ENCODE measurements at regions not wholly inside any gene's neighbourhood (a gene's known extent, or its start where the extent isn't known, plus 50 kb on each side); places are given as distances from the start of the nearest gene placed in this dataset.

- H3K4me3 Mint-ChIP-seq = no peak overlapping the region
- no peak overlapping the region for H3K9ac ChIP-seq (ENCODE audit: low read length)
- 83% methylated on average over 4 of the region's 4 CpGs for WGBS (ENCODE audit: insufficient coverage)
Observed at GRCh38 chr11:90795746-90796145, 572.9 kb upstream of the CHORDC1 start.

GRCh38 chr11:90788961-90789360, 566.1 kb upstream of the CHORDC1 start:
- Histone ChIP-seq H3K36me3 (replicated peaks in 1 of 2; ENCODE audit: control extremely low read depth in 1 of 2, control insufficient read depth in 1 of 2, extremely low read depth in 1 of 2, insufficient read depth in 2 of 2, low read length in 1 of 2) (no peaks in the 10 kb centered on the region), H3K27me3 (replicated peaks in 1 of 4; ENCODE audit: control extremely low read depth in 1 of 4, control insufficient read depth in 3 of 4, insufficient read depth in 4 of 4, low read length in 3 of 4) (no peaks in the 10 kb centered on the region), H3K4me1 (ENCODE audit: control insufficient read depth in 2 of 2, insufficient read depth in 2 of 2, low read length in 2 of 2) (no peaks in the 10 kb centered on the region), H3K4me3 (ENCODE audit: control extremely low read depth in 1 of 5, extremely low read depth in 1 of 5, insufficient read depth in 1 of 5, low read depth in 2 of 5, low read length in 4 of 5) (no peak overlapping the region), H3K9ac (ENCODE audit: low read length) (no peak overlapping the region), H3K4me2 (replicated peaks; ENCODE audit: low read depth, low read length, poor library complexity, severe bottlenecking) (no peak overlapping the region), H3K27ac (ENCODE audit: low read length in 2 of 2) (no peak overlapping the region), H3K9me3 (ENCODE audit: control extremely low read depth in 1 of 3, control insufficient read depth in 2 of 3, insufficient read depth in 1 of 3, low read length in 2 of 3) (peaks cover 0 to 4% (median 2%) of the 10 kb centered on the region in 3 donors), H3K79me2 (ENCODE audit: control insufficient read depth, insufficient read depth, low read length) (no peaks in the 10 kb centered on the region), H4K20me1 (ENCODE audit: control insufficient read depth, insufficient read depth, low read length, poor library complexity, severe bottlenecking) (no peaks in the 10 kb centered on the region), H2AFZ (ENCODE audit: insufficient read depth, low read depth, low read length, poor library complexity, severe bottlenecking) (no peak overlapping the region)
- TF ChIP-seq EZH2 (IDR thresholded peaks at IDR 0.05; ENCODE audit: borderline replicate concordance, insufficient read depth, low read depth, low read length, poor library complexity, severe bottlenecking) = no peak
- no peak for TF ChIP-seq CTCF (IDR thresholded peaks at IDR 0.05)
- intact Hi-C loops (cut with micrococcal nuclease) = no loop called here
- Mint-ChIP-seq H3K9me3 (ENCODE audit: insufficient read depth) (peaks cover 4% of the 10 kb centered on the region), H3K27me3 (no peaks in the 10 kb centered on the region), H3K27ac (no peak overlapping the region), H3K4me1 (no peaks in the 10 kb centered on the region), H3K4me3 (no peak overlapping the region)
- ChIA-PET CTCF (no interaction called here), POLR2A (no interaction called here)
- DNase-seq (no peak), ATAC-seq (ENCODE audit: low read depth) (no peak)
- WGBS (ENCODE audit: insufficient coverage) = 100% methylated on average over 2 of the region's 3 CpGs

More at GRCh38 chr11:90795746-90796145, 572.9 kb upstream of the CHORDC1 start:
- Histone ChIP-seq H2AFZ (ENCODE audit: insufficient read depth, low read depth, low read length, poor library complexity, severe bottlenecking) (no peak overlapping the region), H3K4me3 (ENCODE audit: control extremely low read depth in 1 of 5, extremely low read depth in 1 of 5, insufficient read depth in 1 of 5, low read depth in 2 of 5, low read length in 4 of 5) (no peak overlapping the region), H4K20me1 (ENCODE audit: control insufficient read depth, insufficient read depth, low read length, poor library complexity, severe bottlenecking) (no peaks in the 10 kb centered on the region), H3K27me3 (replicated peaks in 1 of 4; ENCODE audit: control extremely low read depth in 1 of 4, control insufficient read depth in 3 of 4, insufficient read depth in 4 of 4, low read length in 3 of 4) (no peaks in the 10 kb centered on the region), H3K9me3 (ENCODE audit: control extremely low read depth in 1 of 3, control insufficient read depth in 2 of 3, insufficient read depth in 1 of 3, low read length in 2 of 3) (no peaks in the 10 kb centered on the region), H3K79me2 (ENCODE audit: control insufficient read depth, insufficient read depth, low read length) (no peaks in the 10 kb centered on the region), H3K4me1 (ENCODE audit: control insufficient read depth in 2 of 2, insufficient read depth in 2 of 2, low read length in 2 of 2) (no peaks in the 10 kb centered on the region), H3K4me2 (replicated peaks; ENCODE audit: low read depth, low read length, poor library complexity, severe bottlenecking) (no peak overlapping the region), H3K36me3 (replicated peaks in 1 of 2; ENCODE audit: control extremely low read depth in 1 of 2, control insufficient read depth in 1 of 2, extremely low read depth in 1 of 2, insufficient read depth in 2 of 2, low read length in 1 of 2) (no peaks in the 10 kb centered on the region), H3K27ac (ENCODE audit: low read length in 2 of 2) (no peak overlapping the region)
- DNase-seq (no peak), ATAC-seq (ENCODE audit: low read depth) (no peak)
- Mint-ChIP-seq H3K27me3 (no peaks in the 10 kb centered on the region), H3K4me1 (no peaks in the 10 kb centered on the region), H3K9me3 (ENCODE audit: insufficient read depth) (peaks cover 4% of the 10 kb centered on the region), H3K27ac (no peak overlapping the region)
- POLR2A ChIA-PET = no interaction called here
- CTCF ChIA-PET = no interaction called here
- intact Hi-C loops (cut with micrococcal nuclease) = no loop called here
- TF ChIP-seq CTCF (IDR thresholded peaks at IDR 0.05) (no peak), EZH2 (IDR thresholded peaks at IDR 0.05; ENCODE audit: borderline replicate concordance, insufficient read depth, low read depth, low read length, poor library complexity, severe bottlenecking) (no peak)
